HG03095 (cell line): ENCODE measurements at regions not wholly inside any gene's neighbourhood (a gene's known extent, or its start where the extent isn't known, plus 50 kb on each side); places are given as distances from the start of the nearest gene placed in this dataset.

Experiments used
- ATAC-seq: cut with Tn5 transposase; IDR thresholded peaks from one replicate; pipeline ENCODE4 v1.9.1; 2021; ENCODE audit warnings: moderate library complexity; ENCODE audit not compliant: unreplicated experiment

GRCh38 chr11:115564851-115565250 is 60.6 kb upstream of the CADM1 start:
- no peak for ATAC-seq

DNA sequence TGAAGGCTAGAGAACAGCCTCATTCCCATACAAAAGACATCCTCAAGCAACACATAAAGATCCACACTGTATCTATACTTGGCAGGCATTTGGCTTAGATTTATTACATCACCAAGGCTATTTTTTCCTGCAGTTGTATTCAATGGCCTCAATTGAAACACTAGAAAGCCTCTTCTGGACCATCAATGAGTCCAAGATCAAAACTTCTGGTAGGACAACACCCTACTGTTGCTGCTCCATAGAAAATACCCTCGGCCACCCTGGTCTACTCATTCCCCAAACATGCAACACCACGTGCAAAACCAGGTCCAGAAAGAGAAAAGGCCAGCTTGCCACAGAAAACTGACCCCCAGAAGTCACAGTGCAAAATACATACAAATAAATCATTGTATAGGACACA is 56.9 kb upstream of the CADM1 start:
- ATAC-seq = no peak

GRCh38 chr11:115558635-115559034 is 54.4 kb upstream of the CADM1 start:
- no peak for ATAC-seq

DNA sequence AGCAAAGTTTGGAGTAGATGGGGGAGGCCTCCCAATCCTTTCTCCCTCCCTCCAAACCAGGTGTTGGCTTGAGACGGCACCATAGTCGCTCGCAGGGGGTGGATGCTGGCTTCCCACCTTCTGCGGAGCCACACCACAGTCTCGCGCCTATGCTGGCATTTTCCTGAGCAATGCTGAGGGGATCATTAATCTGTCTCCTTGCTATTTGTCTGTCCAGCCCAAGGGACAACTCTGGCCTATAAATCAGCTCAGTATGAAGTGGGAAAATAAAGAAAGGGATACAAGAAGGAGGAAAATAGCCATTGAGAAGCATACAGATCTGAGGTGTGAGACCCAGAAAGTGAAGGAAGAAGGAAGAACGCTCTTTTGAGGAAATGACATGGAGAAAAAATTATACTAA is 53.5 kb upstream of the CADM1 start:
- ATAC-seq = no peak

- ATAC-seq = no peak
These were observed 52.8 kb upstream of the CADM1 start for GRCh38 chr11:115556984-115557383.

GRCh38 chr11:115555336-115556090 is 51.3 kb upstream of the CADM1 start:
- ATAC-seq = no peak
